HG03060 (cell line): ENCODE measurements at regions not wholly inside any gene's neighbourhood (a gene's known extent, or its start where the extent isn't known, plus 50 kb on each side); places are given as distances from the start of the nearest gene placed in this dataset.
"Not testable (repeated sequence)": the region's sequence is repeated elsewhere in the genome, so short reads cannot be mapped to it uniquely, and the experiment has no call there.

Experiments used
- ATAC-seq: cut with Tn5 transposase; IDR thresholded peaks from one replicate; pipeline ENCODE4 v1.9.1; 2021; ENCODE audit warnings: low read depth, moderate number of reproducible peaks; ENCODE audit not compliant: unreplicated experiment

DNA sequence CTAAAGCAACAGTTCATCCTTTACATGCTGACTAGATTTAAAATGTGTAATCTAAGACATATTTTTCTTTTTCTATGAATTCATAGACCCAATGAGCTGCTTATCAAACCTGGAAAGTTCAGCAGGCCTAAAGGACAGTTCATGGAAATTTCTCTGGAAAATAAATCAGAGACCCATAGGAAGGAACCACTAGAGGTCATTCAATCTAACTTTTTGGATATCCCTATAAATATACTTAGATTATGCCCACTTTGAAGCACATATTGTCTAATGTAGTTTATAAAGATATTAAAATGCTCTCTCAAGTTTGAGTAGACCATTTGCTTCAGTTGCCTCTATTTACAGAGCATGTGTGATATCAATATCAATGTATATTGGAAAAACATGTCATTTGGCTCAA, 473.0 kb downstream of the FAT4 start:
- no peak for ATAC-seq

DNA sequence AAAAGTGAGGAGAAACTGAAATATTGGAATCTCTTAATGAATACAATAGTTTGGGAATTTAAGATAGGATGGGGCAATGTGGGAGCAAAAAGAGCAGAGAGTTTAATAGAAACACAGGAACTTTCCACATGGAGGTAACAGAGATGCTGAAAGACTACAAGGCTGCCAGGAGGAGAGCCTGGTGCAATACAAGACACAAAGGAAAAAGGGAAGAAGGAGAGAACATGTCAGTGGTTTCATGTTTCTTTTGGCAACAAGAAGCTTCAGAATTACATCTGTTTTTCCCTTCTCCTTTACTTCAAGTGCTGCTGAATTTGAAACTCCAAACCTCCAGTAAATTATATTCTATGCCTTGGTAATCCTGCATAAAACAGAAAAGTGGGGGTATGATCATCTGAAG, 474.3 kb downstream of the FAT4 start:
- ATAC-seq = no peak

DNA sequence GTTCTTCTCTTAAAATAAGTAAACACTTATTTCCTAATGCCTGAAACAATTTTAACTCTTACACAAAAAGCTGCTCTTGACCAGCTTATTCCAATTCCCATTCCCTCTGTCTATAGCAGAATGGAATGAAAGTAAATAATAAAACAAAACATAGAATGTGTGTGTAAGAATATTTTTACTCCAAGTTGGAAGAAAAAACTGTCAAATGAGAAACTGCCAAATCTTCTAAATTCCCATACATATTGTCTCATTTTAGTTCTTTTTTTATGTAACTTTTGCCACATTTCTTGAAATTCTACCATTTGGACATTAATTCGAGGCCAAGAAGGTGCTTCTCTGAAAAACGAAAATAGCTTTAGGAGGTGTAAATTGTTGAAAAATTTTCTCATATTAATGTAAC, 477.1 kb downstream of the FAT4 start:
- ATAC-seq = no peak

DNA sequence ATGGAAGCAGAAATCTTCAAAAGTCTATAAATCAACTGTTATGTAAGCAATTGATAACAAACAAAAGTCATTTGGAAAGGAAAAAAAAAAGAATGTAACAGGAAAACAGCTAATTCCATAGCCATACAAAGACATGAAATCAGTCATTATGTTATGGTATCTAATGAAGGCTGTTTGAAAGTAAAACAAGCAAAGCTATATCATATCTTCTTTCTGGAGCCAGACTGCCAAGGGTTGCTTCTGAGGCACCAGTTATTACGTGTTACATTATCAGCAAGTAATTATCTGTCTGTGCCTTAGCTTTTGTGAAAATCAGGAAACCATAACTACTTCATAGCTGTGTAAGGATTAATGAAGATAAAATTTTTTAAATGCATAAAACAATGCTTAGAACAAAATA, 480.2 kb downstream of the FAT4 start:
- ATAC-seq = no peak

DNA sequence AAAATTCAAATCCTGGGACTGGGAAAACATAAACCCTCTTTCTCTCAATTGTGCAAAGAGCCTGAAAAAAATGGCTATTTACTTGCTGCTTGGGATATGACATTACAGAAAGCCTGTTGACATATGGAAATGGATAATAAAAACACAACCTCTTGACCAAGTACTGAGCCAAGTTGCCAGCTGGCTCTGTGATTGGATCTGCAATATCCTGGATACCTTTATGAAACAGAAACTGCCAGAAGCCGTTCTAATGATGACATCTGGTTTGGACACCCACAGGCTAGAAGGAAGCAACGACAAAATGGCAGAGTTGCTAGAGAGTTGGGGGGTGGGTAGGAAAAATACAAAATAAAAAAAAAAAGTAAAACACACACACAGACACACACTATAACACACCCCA, 481.4 kb downstream of the FAT4 start:
- no peak for ATAC-seq

DNA sequence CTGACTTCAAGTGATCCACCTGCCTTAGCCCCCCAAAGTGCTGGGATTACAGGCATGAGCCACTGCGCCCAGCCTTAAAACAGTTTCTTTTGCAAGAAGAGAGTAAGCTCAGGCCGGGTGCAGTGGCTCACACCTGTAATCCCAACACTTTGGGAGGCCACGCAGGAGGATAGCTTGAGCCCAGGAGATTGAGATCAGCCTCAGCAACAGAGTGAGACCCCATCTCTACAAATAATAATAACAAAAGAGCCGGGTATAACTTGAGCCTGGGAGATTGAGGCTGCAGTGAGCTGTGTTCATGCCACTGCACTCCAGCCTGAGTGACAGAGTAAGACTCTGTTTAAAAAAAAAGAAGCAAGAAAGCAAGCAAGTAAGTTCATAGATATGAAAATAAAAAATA, 482.9 kb downstream of the FAT4 start:
- ATAC-seq = not testable (repeated sequence)

DNA sequence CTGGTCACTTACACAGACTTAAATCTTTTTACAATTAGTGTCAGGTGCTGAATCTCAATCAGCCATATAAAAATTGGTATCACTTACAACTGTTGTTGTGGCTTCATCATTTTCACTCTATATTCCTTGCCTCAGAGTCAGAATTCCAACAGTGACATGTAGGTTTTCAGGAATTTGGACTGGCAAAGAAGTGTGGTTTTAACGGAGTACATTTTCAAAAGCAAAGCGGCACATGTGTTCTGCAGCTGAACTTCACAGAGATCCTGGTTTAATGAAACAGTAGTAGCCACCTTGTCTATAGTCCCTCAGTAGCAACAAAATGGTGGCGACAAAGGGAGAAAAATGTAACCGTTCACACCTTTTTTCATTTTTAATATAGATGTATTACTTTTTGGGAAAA, 486.6 kb downstream of the FAT4 start:
- no peak for ATAC-seq

DNA sequence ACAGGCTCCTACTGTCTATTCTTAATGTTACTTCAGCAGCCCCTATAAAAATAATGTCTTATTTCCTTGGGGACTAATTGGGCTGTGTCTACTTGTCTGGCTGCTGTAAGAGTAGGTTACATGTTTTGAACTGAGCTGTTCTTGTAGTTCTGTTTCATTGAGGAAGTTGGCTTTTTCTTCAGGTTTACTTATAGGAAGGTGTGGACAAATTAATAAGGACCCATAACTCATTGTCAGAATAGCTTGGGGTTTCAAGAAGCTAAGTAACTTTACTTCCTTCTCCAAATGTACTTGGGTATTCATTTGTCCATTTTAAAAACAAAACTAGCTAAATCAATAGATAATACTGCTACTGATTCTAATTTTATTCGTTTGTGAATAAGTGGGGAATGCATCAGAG, 487.2 kb downstream of the FAT4 start:
- no peak for ATAC-seq

DNA sequence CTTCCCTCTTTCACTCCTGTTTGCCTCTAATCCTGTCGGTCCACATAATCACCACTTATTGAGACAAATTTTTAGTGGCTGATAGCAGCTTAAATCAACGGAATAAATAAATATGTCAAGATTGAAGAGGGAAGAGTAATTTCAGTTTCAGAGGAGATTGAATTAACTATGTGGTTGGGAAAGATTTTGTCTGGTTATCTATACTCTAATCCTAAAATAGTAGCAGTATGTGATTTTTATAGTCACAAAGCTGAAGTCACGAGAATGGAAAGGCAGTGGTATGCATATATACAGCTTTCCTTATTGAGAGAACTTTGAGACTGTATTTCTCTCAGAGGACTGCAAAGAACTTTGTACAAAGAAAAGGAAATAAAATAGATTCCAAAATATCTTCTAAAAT, 493.3 kb downstream of the FAT4 start:
- no peak for ATAC-seq

DNA sequence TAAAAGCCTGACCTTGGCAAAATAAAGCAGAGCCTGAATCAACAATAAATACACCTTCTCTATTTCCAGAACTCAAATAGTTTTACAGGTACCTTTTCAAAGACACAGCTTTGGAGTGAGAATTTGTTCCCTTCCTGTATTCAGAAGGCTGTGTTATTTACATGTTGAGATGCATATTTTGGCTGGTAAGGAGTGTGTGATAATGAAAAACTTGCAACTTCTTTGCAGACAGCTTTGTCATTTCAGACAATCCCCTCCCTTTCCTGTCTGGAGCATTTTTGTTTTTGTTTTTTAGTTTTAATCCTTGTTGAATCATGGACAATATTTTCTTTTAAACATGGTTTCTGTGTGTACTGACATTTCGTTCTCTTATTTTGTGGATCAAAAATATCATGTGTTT, 493.8 kb downstream of the FAT4 start:
- ATAC-seq = no peak

DNA sequence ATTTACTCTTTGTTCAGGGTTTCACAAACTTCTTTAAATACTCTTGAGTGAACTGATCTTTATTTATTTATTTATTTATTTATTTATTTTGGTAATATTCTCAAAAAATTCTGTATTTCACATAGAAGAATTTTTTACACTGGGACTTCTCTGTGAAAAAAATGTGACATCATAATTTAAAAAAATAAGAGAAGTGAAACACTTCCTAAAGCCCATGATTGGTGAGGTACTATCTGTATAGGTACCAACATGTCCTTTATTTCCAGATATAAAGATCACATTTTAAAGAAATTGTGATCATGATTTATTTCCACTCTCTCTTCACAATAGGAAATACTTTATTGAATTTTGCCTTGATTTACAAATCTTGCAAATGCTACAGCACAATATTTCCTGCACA, 497.1 kb downstream of the FAT4 start:
- ATAC-seq = no peak

DNA sequence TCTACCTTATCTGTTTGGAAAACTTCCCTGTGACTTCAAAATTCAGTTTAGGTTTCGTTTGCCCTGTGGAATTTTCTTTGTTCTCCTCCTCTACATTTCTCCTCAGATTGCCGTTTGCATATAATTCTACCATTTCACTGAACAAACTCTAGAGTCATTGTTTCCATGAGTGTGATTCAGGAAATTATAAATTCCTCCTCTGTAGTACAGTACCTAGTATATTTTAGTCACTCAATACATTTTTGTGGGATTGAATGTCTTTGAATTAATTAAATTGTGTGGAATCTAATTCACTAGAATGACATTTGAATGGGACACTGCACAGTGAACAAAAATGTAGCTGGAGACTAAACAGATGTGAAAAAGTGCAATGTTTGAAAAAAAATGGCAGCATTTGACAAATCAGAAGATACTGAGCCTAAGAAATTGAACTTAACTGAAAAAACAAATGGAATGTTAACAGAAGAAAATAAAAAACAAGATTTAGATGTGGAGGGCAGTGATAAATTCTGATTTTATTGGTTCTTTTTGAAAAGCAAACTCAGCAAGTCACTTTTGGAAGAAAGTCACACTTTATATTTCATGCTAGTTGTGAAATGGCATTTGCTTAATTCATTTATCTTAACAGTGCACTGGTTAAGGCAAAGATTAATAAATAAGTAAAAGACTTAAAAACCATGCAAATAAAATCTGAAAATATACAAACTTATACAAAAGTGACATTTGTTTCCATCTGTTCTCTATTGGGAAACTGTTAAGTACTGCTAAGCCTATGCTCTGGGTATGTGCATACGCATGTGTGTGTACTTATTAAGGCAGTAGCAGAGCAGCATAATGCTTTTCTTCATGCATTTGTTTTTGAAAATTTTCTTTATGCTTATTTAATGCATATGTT, 512.3 kb downstream of the FAT4 start:
- no peak for ATAC-seq

DNA sequence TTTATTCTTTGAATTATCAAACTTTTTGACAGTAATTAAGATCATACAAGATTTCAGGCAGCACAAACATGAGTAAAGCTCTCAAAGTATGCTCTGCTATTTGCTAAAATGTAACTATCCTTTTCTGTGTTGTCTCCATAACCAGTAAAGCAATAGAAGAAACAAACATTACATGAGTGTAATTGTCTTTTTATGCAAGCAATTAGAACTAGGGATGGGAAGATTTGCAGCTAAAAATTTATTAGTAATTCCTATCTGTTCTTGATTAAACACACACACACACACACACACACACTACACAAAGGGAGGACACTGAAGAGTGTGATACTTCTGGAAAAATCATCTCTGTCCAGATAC, 512.9 kb downstream of the FAT4 start:
- ATAC-seq = no peak

DNA sequence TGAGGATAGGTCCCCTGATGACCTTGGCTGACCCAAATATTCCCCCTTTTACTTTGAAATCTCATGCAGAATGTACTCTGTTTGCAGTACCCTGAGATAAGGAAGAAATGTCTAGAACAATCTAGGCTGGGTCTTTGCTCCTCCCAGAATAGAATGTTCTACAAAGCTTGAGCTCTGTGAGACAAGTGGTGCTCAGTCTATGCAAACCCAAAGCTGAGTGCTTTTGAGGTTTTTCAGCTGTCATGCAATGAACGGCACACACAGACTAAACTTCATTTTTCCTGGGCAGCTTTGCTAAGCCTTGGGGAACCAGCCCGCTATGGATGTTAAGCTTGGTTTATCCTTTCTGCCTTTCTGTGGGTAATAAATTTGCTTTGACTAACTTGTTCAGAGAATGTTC, 513.6 kb downstream of the FAT4 start:
- ATAC-seq = no peak

DNA sequence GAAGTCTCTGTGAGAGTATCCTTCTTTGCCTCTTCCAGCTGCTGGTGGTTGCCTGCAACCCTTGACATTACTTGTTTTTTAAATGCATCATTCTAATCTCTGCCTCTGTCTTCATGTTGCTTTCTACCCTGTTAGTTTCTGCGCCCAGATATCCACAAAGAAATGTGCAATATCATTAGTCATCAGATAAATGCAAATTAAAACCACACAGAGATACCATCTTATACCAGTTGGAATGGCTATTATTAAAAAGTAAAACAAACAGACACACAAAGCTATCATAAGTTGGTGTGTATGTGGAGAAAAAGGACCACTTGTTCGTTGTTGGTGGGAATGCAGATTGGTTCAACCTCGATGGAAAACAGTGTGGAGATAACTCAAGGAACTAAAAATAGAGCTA, 517.4 kb downstream of the FAT4 start:
- ATAC-seq = no peak

DNA sequence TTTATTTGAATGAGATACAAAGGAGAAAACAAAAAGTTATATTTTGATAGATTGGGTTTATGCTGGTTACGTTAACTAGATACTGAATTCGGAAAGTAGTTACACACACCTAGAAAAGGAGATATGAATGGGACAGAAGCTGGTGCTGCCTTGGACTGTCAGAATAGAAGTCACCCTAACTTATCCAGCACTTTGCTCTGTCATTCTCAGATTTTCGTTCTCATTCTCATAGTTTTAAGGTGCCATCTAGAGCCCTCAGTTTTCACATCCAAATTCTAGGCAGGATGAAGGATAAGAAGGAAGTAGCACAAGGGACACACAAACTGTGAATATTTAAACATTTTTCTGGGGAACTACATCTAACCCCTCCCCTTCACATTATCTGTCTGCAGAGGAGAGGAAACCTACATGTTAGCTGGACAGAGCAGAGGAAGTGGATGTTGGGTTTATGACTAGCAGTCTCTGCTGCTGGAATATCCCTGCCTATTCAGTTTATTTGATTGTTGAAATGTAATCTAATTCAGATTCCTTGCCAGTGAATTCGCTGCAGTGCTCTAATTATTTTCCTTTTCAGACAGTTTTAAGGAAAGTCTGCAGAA, 521.9 kb downstream of the FAT4 start:
- no peak for ATAC-seq

DNA sequence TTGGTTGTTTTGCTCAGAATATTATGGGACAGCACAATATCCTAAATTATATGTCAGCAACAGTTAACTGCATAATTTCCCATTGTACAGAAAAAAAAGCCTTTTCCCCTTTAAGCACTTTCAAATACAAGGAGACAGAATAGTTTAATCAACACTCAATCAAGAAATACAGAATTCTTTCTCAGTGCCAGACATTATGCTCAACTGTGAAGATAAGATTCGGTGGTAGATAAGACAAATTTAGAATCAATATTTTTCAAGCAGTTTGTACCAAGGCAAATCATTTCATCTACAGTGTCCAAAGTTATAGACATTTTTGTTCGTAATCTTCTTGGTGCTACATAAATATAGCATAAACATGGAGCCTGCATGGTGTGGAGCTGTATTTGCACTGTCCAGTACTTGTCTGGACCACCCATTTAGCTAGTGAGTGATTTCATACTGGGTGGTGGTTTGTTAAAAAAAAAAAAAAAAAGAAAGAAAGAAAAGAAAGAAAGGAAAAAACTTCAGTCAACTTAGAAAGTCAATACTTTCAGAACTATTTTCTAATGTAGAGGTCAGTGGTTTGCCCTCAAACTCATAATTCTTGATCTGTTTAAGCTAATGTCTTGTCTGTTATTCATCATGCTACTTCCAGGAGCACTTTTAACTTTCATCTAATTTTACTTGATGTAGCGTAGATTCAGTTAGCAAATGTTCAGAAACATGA, 522.9 kb downstream of the FAT4 start:
- no peak for ATAC-seq

DNA sequence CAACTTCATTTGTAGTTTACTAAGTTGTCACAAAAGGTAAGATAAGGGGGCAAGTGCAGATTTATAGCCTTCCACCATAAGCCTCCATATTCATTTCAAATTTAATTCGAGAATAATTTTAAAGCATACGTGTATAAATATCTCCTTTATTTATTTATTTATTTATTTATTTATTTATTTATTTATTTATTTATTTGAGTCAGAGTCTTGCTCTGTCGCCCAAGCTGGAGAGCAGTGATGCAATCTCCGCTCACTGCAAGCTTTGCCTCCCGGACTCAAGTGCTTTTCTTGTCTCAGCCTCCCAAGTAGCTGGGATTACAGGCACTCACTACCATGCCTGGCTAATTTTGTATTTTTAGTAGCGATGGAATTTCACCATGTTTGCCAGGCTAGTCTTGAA, 523.4 kb downstream of the FAT4 start:
- ATAC-seq = no peak

DNA sequence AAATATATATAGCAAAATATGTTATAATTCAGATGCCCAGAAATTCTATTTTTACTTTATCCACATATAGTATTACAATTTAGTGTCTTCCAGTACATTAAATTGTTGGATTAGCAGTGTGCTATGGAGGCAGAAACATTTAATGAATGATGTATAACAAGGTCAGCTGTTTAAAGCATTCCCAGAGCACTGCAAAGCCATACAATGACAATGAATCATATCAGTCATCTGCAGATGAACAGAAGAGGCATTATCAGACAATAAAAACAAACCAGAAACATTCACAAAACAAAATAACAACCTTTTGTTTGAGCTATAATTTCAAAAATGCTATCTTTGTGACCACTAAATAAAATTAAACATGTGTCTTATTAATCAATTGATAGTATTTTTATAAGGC, 524.2 kb downstream of the FAT4 start:
- ATAC-seq = no peak

DNA sequence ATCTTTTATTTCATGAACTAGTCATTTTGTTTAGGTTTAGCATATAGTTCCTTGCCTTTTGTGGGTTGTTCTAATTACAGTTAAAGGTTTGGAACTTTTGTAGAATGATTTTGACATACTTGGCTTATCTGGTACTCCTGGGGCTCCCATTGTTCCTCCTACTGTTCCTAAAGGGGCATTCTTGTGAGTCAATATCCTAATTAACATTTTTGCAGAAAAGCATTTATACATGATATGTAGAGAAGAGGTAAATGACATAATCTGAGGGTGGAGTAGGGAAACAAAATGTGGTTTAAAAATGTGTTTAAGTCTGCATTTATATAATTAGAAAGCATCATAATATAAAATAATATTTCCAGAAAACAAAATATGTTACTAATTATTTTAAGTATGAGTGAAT, 529.2 kb downstream of the FAT4 start:
- no peak for ATAC-seq

DNA sequence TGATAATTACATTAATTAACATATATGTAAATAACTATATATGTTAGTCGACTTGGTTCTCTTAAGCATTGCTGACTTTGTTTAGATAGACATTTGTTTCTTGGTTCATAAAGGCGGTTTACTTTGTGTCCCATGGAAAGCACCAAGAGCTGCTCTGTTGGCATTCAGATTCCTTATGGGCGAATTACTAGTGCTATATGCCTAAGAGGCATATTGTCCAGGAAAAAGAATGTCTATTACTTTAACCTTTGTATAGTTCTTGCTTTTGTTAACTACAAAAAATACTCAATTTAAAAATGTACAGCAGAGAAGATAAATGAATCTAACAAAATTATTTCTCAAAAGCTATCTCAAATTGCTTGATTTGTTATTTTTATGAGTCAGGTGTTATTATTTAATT, 532.8 kb downstream of the FAT4 start:
- ATAC-seq = no peak

DNA sequence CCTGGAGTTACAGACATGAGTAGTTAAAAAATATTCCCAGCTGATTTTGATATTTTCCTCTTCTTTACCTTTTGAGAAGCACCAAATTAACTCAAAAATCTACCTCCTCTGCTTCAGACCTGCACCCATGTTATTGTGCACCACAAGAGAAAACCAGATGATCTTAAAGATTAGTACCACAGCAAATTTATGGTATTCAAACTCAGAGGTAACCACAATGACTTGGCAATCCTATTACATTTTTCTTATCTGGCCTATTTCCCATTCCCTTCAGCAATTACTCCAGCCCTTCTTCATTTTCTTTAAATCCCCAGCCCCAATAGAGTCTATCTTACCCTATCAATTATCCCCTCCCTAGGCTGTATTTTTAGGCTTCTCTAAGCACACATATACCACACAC, 535.1 kb downstream of the FAT4 start:
- no peak for ATAC-seq
